Thyroid gland (tissue), 4 donors: ENCODE measurements at regions not wholly inside any gene's neighbourhood (a gene's known extent, or its start where the extent isn't known, plus 50 kb on each side); places are given as distances from the start of the nearest gene placed in this dataset.

Experiments used
- POLR2A ChIP-seq, 2 donors: fragments of 450-650 bp; IDR thresholded peaks; one replicate each; pipeline ENCODE4 v1.6.1; 2017; ENCODE audit warnings: antibody characterized with exemption in 2 of 2, mild to moderate bottlenecking in 2 of 2, moderate library complexity in 1 of 2
- TF ChIP-seq, protein P1 (sequence below), 6 experiments: fragments of 200-600 bp in 3 of 6; fragments of 450-650 bp in 3 of 6; sonication (generic) in 3 of 6; IDR thresholded peaks; one replicate each; pipeline ENCODE4 v1.5.1; 2016 to 2019; ENCODE audit warnings: antibody characterized with exemption in 6 of 6, mild to moderate bottlenecking in 2 of 6, inconsistent platforms in 1 of 6, moderate library complexity in 1 of 6

DNA sequence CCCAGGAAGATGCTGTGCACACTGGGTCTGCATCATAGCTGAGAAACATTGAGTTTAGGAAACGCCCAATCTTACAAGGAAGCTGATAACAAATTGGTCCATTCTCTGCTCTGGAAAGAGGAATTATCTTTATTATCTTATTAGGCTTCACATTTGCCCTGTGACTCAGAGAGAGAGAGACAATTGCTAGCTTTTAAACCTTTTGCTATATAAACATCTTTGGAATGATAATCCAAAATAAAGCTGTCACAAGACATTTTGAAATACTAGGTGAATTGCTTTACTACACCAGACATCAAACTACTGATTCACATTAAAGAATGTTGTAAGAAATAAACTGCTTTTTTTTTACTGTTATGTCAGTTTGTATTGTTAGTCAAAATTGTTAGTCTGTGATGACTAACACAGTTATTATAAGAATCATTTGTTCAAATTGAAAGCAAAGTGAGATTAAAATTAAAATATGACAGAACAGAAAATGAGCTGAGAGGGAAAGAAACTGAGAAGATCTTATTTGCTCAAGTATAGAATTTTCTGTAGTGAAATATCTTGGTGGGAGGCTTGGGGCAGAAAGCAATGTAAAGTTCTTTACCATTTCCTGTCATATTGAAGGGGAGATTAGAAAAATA is 765.4 kb upstream of the PCDH10 start:
- TF ChIP-seq POLR2A (IDR thresholded peaks at IDR 0.05), result no peak
- TF ChIP-seq, protein P1, sequence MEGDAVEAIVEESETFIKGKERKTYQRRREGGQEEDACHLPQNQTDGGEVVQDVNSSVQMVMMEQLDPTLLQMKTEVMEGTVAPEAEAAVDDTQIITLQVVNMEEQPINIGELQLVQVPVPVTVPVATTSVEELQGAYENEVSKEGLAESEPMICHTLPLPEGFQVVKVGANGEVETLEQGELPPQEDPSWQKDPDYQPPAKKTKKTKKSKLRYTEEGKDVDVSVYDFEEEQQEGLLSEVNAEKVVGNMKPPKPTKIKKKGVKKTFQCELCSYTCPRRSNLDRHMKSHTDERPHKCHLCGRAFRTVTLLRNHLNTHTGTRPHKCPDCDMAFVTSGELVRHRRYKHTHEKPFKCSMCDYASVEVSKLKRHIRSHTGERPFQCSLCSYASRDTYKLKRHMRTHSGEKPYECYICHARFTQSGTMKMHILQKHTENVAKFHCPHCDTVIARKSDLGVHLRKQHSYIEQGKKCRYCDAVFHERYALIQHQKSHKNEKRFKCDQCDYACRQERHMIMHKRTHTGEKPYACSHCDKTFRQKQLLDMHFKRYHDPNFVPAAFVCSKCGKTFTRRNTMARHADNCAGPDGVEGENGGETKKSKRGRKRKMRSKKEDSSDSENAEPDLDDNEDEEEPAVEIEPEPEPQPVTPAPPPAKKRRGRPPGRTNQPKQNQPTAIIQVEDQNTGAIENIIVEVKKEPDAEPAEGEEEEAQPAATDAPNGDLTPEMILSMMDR (IDR thresholded peaks at IDR 0.05), result no peak
